ENCODE measurements at regions not wholly inside any gene's neighbourhood (a gene's known extent, or its start where the extent isn't known, plus 50 kb on each side); places are given as distances from the start of the nearest gene placed in this dataset.

DNA sequence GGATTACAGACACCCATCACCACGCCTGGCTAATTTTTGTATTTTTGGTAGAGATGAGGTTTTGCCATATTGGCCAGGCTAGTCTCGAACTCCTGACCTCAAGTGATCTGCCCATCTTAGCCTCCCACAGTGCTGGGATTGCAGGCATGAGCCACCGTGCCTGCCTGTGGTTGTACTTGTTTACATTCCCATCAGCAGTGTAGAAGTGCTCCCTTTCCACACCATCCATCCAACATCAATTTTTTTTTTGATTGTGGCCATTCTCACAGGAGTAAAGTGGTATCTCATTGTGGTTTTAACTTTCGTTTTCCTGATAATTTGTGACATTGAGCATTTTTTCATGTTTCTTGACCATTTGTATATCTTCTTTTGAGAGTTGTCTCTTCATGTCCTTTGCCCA lies 1019.4 kb upstream of the SLC10A2 start:
- no peak for DNase-seq (ENCODE audit: low spot score in 2 of 2, unreplicated experiment in 2 of 2)
- TF ChIP-seq, protein P1, sequence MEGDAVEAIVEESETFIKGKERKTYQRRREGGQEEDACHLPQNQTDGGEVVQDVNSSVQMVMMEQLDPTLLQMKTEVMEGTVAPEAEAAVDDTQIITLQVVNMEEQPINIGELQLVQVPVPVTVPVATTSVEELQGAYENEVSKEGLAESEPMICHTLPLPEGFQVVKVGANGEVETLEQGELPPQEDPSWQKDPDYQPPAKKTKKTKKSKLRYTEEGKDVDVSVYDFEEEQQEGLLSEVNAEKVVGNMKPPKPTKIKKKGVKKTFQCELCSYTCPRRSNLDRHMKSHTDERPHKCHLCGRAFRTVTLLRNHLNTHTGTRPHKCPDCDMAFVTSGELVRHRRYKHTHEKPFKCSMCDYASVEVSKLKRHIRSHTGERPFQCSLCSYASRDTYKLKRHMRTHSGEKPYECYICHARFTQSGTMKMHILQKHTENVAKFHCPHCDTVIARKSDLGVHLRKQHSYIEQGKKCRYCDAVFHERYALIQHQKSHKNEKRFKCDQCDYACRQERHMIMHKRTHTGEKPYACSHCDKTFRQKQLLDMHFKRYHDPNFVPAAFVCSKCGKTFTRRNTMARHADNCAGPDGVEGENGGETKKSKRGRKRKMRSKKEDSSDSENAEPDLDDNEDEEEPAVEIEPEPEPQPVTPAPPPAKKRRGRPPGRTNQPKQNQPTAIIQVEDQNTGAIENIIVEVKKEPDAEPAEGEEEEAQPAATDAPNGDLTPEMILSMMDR (IDR thresholded peaks at IDR 0.05; ENCODE audit: unreplicated experiment), result no peak
- Mint-ChIP-seq H3K4me1 (no peaks in the 10 kb centered on the region), H3K27ac (no peak overlapping the region), H3K36me3 (peaks cover 10% of the 10 kb centered on the region), H3K4me3 (no peak overlapping the region), H3K27me3 (ENCODE audit: low read depth) (no peaks in the 10 kb centered on the region), H3K9me3 (peaks cover 24% of the 10 kb centered on the region)

DNA sequence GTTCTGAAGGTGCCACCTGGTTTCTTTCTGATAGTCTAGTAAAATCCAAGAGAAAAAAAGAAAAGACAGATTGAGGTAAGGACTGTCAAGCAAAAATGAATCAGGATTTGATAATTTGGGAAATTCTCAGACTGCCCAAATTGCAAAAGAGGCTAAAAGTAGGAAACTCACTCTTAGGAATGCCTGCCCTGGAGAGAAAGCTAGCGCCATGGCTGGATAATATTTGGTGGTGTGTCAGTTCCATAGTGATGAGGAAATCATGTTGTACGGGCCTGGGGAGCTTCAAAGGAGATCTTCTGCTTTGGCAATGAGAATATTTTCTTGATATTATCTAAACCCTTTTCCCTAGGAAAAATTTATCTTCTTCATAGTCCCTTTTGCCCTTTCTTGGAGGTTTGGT lies 1008.1 kb upstream of the SLC10A2 start:
- H3K36me3 Mint-ChIP-seq, result peaks cover 8% of the 10 kb centered on the region
- no peaks in the 10 kb centered on the region for H3K27me3 Mint-ChIP-seq (ENCODE audit: low read depth)
- no peak for DNase-seq (ENCODE audit: low spot score in 2 of 2, unreplicated experiment in 2 of 2)
- H3K4me3 Mint-ChIP-seq, result no peak overlapping the region
- no peak overlapping the region for H3K27ac Mint-ChIP-seq
- no peaks in the 10 kb centered on the region for H3K4me1 Mint-ChIP-seq
- TF ChIP-seq, protein P1 (IDR thresholded peaks at IDR 0.05; ENCODE audit: unreplicated experiment), result no peak
- H3K9me3 Mint-ChIP-seq, result peaks cover 23% of the 10 kb centered on the region

DNA sequence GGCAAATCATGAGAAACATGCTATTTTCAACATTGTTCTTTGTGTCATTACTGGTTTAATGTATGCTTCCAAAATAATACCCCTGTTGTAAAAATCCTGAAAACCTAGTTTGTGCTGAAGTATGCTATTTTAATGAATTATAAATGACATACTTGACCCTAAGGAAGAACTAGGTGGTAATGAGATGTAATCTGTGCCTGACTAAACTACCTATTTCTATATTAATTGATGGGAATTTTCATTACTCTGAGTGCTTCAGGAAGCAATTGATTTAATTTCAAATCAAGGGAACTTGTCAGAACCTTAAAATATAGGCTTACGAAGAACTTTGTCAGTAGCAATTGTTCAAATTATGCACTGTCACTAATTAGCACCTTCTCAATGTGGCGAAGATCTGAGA lies 1005.6 kb upstream of the SLC10A2 start:
- Mint-ChIP-seq H3K9me3 (peaks cover 16% of the 10 kb centered on the region), H3K27ac (no peak overlapping the region), H3K27me3 (ENCODE audit: low read depth) (no peaks in the 10 kb centered on the region), H3K36me3 (peaks cover 6% of the 10 kb centered on the region), H3K4me1 (no peaks in the 10 kb centered on the region), H3K4me3 (no peak overlapping the region)
- no peak for DNase-seq (ENCODE audit: low spot score in 2 of 2, unreplicated experiment in 2 of 2)
- TF ChIP-seq, protein P1 (IDR thresholded peaks at IDR 0.05; ENCODE audit: unreplicated experiment), result no peak

DNA sequence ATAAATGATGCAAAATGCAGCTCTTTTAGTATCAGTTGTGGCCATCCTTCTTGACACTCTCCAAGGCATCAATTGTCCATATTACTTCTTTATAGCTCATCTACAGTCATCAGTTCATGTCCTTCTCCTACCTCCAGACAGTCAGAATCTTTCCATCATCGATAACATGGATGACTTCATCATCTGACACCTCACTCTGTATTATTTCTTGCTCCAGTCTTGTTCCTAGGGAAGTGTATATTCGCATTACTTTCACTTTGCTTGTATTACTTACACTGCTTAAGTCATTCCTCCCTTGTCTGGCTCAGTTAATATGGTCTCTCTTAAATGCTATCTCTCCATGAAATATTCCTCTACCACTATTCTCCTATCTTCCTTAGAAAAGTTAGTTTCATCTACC lies 999.1 kb upstream of the SLC10A2 start:
- Mint-ChIP-seq H3K4me3 (no peak overlapping the region), H3K27me3 (ENCODE audit: low read depth) (no peaks in the 10 kb centered on the region), H3K4me1 (no peaks in the 10 kb centered on the region), H3K36me3 (peaks cover 2% of the 10 kb centered on the region), H3K27ac (no peak overlapping the region), H3K9me3 (peaks cover 31% of the 10 kb centered on the region)
- DNase-seq (ENCODE audit: low spot score in 2 of 2, unreplicated experiment in 2 of 2), result no peak
- TF ChIP-seq, protein P1 (IDR thresholded peaks at IDR 0.05; ENCODE audit: unreplicated experiment), result no peak

DNA sequence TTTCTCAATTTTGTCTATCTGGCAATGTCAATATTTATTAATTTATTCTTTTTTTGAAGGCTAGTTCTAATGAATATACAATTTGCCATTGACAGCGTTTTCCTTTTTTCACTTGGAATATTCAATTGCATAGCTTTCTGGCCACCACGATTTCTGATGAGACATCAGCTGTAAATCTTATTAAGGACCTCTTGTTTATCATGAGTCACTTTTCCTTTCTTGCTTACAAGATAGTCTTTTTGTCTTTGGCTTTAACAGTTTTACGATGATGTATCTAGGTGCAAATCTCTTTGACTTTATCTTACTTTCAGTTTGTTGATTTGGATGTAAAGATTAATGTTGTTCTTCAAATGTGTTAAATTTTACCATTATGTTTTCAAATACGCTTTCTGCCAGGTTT lies 991.6 kb upstream of the SLC10A2 start:
- H3K9me3 Mint-ChIP-seq, result peaks cover 62% of the 10 kb centered on the region
- no peaks in the 10 kb centered on the region for H3K4me1 Mint-ChIP-seq
- peaks cover 6% of the 10 kb centered on the region for H3K36me3 Mint-ChIP-seq
- no peak for DNase-seq (ENCODE audit: low spot score in 2 of 2, unreplicated experiment in 2 of 2)
- TF ChIP-seq, protein P1 (IDR thresholded peaks at IDR 0.05; ENCODE audit: unreplicated experiment), result no peak
- no peak overlapping the region for H3K27ac Mint-ChIP-seq
- H3K4me3 Mint-ChIP-seq, result no peak overlapping the region
- H3K27me3 Mint-ChIP-seq (ENCODE audit: low read depth), result no peaks in the 10 kb centered on the region

DNA sequence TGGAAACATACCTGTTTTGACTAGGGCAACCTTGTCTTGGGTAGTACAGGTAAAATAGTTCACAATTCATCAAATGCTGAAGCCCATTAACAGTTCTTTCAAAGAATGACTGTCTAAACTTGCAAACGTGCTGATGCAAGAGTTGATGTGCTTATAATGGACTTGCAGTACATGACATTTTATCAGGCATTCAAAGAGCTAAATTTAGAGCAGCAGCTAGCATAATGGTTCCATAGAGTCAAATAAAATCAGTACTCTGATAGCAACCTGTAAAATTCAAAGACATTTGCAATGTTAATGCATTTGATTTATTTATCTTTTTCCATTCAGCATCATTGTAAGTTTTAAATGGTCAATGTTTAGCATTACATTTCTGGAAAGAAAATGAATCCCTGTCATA lies 979.7 kb upstream of the SLC10A2 start:
- Mint-ChIP-seq H3K27me3 (ENCODE audit: low read depth) (no peaks in the 10 kb centered on the region), H3K4me1 (peaks cover 12% of the 10 kb centered on the region), H3K9me3 (peaks cover 21% of the 10 kb centered on the region), H3K36me3 (no peaks in the 10 kb centered on the region), H3K4me3 (no peak overlapping the region), H3K27ac (no peak overlapping the region)
- no peak for DNase-seq (ENCODE audit: low spot score in 2 of 2, unreplicated experiment in 2 of 2)
- TF ChIP-seq, protein P1 (IDR thresholded peaks at IDR 0.05; ENCODE audit: unreplicated experiment), result no peak
